ENCODE measurements at regions not wholly inside any gene's neighbourhood (a gene's known extent, or its start where the extent isn't known, plus 50 kb on each side); places are given as distances from the start of the nearest gene placed in this dataset.

DNA sequence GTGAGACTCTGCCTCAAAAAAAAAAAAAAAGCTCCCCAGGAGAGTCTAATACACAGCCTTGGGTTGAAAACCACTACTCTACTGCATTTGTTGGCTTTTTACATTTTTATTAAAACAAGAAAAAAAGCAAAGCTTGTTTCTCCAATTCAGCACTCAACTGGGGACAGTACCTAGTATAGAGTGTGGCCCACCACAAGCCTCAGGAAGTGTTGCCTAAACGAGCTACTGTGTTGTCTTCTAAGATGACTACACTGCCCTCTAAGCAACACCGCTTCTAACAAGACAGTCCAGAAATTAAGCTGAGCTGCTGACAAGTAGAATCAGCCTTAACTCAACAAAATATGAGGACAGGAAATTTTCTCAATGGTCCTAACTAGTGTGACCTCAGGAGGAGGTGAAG is 522.2 kb downstream of the FGF9 start:
- Mint-ChIP-seq H3K4me3 (no peak overlapping the region), H3K27me3 (ENCODE audit: low read depth) (no peaks in the 10 kb centered on the region), H3K27ac (no peak overlapping the region), H3K9me3 (no peaks in the 10 kb centered on the region), H3K36me3 (ENCODE audit: insufficient read depth in 1 of 3, low read depth in 3 of 3) (no peaks in the 10 kb centered on the region), H3K4me1 (peaks cover 3 to 5% of the 10 kb centered on the region in 2 experiments)
- H3K27me3 ChIP-seq (ENCODE audit: insufficient read depth, low read length) = no peaks in the 10 kb centered on the region
- H4K20me1 ChIP-seq (ENCODE audit: control insufficient read depth, insufficient read depth, insufficient read length) = no peaks in the 10 kb centered on the region
- H3K9ac ChIP-seq (ENCODE audit: extremely low read depth, insufficient read length, low read length) = no peak overlapping the region
- H3K14ac ChIP-seq (ENCODE audit: insufficient read depth, low read length) = no peak overlapping the region
- no peaks in the 10 kb centered on the region for H3K79me2 ChIP-seq (ENCODE audit: insufficient read depth, low read length)
- H3T11ph ChIP-seq (ENCODE audit: low read length) = no peak overlapping the region
- no peak overlapping the region for H2BK15ac ChIP-seq (ENCODE audit: low read depth, low read length)
- no peak overlapping the region for H3K56ac ChIP-seq (ENCODE audit: insufficient read length, low read depth, low read length)
- H4K5ac ChIP-seq (ENCODE audit: insufficient read length, low read depth, low read length) = no peak overlapping the region
- no peak overlapping the region for H2AK5ac ChIP-seq (ENCODE audit: insufficient read length, low read length)
- H3K27ac ChIP-seq (ENCODE audit: insufficient read length, low read depth, low read length) = no peak overlapping the region
- no peak overlapping the region for H2BK5ac ChIP-seq (ENCODE audit: insufficient read length, low read length)
- TF ChIP-seq CTCF (conservative IDR thresholded peaks at IDR 0.05) = no peak
- H3K23ac ChIP-seq (ENCODE audit: insufficient read length, low read depth, low read length) = no peak overlapping the region
- no peak for DNase-seq
- no CpG with 5 or more reads among the region's 2 CpGs for WGBS (ENCODE audit: extremely low coverage, insufficient read length, low lambda C conversion rate)
- H2BK20ac ChIP-seq (ENCODE audit: low read depth, low read length, poor library complexity, severe bottlenecking) = no peak overlapping the region
- no peak overlapping the region for H2AFZ ChIP-seq (ENCODE audit: low read length)
- no peak overlapping the region for H2BK12ac ChIP-seq (ENCODE audit: insufficient read length, low read depth, low read length)
- no peak overlapping the region for H3K4me2 ChIP-seq (ENCODE audit: insufficient read depth, insufficient read length, low read length)
- H2BK120ac ChIP-seq (ENCODE audit: low read depth, low read length, poor library complexity, severe bottlenecking) = no peak overlapping the region
- no peaks in the 10 kb centered on the region for H3K79me1 ChIP-seq (ENCODE audit: insufficient read depth, low read depth, low read length, poor library complexity, severe bottlenecking)
- H3K4me1 ChIP-seq (ENCODE audit: insufficient read depth, low read length) = peaks cover 2% of the 10 kb centered on the region
- no peak overlapping the region for H4K8ac ChIP-seq (replicated peaks; ENCODE audit: insufficient read length, low read depth, low read length)
- H3K4ac ChIP-seq (ENCODE audit: low read depth, low read length) = no peak overlapping the region
- no peak overlapping the region for H3K18ac ChIP-seq (ENCODE audit: insufficient read length, low read depth, low read length)
- H4K91ac ChIP-seq (ENCODE audit: insufficient read length, low read depth, low read length) = no peak overlapping the region
- H3K9me3 ChIP-seq (ENCODE audit: control insufficient read depth, low read depth, low read length) = no peaks in the 10 kb centered on the region
- no peaks in the 10 kb centered on the region for H3K23me2 ChIP-seq (ENCODE audit: insufficient read length, low read depth, low read length, poor library complexity, severe bottlenecking)
